GM10266 (cell line): ENCODE measurements at regions not wholly inside any gene's neighbourhood (a gene's known extent, or its start where the extent isn't known, plus 50 kb on each side); places are given as distances from the start of the nearest gene placed in this dataset.

Experiments
- DNase-seq: peaks from one replicate; pipeline ENCODE4 v3.0.0; 2012; ENCODE audit errors: extremely low spot score
- CTCF ChIP-seq: IDR thresholded peaks from 2 replicates; pipeline ENCODE4 v1.5.1; 2012; ENCODE audit warnings: mild to moderate bottlenecking, low read depth; ENCODE audit not compliant: control insufficient read depth, insufficient read depth; ENCODE audit errors: missing control alignments

- no peak for DNase-seq
- TF ChIP-seq CTCF: no peak
Observed at GRCh38 chr2:150994076-150994475, 267.6 kb downstream of the RBM43 start.

- no peak for DNase-seq
- TF ChIP-seq CTCF: no peak
Observed at GRCh38 chr2:150989969-150990368, 271.7 kb downstream of the RBM43 start.

GRCh38 chr2:150985741-150986140 lies 275.9 kb downstream of the RBM43 start:
- no peak for TF ChIP-seq CTCF

GRCh38 chr2:150983314-150983897 lies 278.3 kb downstream of the RBM43 start:
- no peak for DNase-seq
- no peak for TF ChIP-seq CTCF

More at GRCh38 chr2:150985741-150986140, 275.9 kb downstream of the RBM43 start:
- DNase-seq: no peak

GRCh38 chr2:150981826-150982225 lies 279.8 kb downstream of the RBM43 start:
- DNase-seq: no peak

GRCh38 chr2:150978053-150978452 lies 283.6 kb downstream of the RBM43 start:
- TF ChIP-seq CTCF: no peak
- no peak for DNase-seq

More at GRCh38 chr2:150981826-150982225, 279.8 kb downstream of the RBM43 start:
- no peak for TF ChIP-seq CTCF

GRCh38 chr2:150977296-150977695 lies 284.4 kb downstream of the RBM43 start:
- TF ChIP-seq CTCF: no peak
- DNase-seq: no peak
